ENCODE measurements at regions not wholly inside any gene's neighbourhood (a gene's known extent, or its start where the extent isn't known, plus 50 kb on each side); places are given as distances from the start of the nearest gene placed in this dataset.

- Histone ChIP-seq H3K4me1 (no peaks in the 10 kb centered on the region), H3K4me3 (no peak overlapping the region), H3K27me3 (no peaks in the 10 kb centered on the region), H3K9me3 (no peaks in the 10 kb centered on the region), H3K36me3 (no peaks in the 10 kb centered on the region), H3K27ac (no peak overlapping the region)
- no peak for TF ChIP-seq POLR2AphosphoS5 (IDR thresholded peaks at IDR 0.05)
- TF ChIP-seq, protein P1, sequence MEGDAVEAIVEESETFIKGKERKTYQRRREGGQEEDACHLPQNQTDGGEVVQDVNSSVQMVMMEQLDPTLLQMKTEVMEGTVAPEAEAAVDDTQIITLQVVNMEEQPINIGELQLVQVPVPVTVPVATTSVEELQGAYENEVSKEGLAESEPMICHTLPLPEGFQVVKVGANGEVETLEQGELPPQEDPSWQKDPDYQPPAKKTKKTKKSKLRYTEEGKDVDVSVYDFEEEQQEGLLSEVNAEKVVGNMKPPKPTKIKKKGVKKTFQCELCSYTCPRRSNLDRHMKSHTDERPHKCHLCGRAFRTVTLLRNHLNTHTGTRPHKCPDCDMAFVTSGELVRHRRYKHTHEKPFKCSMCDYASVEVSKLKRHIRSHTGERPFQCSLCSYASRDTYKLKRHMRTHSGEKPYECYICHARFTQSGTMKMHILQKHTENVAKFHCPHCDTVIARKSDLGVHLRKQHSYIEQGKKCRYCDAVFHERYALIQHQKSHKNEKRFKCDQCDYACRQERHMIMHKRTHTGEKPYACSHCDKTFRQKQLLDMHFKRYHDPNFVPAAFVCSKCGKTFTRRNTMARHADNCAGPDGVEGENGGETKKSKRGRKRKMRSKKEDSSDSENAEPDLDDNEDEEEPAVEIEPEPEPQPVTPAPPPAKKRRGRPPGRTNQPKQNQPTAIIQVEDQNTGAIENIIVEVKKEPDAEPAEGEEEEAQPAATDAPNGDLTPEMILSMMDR (IDR thresholded peaks at IDR 0.05) = no peak
- no peak for TF ChIP-seq POLR2A (IDR thresholded peaks at IDR 0.05)
- intact Hi-C loops (cut with DNase I; ENCODE audit: low total_unique reads) = loop anchor here (2.0 kb wide), 1 partner anchor 33 kb away; no protein-coding TSS in a partner anchor
- no peak for DNase-seq (ENCODE audit: low spot score in 2 of 2)
Observed at GRCh38 chr11:19651653-19652052, 61.0 kb upstream of the NAV2 start.

DNA sequence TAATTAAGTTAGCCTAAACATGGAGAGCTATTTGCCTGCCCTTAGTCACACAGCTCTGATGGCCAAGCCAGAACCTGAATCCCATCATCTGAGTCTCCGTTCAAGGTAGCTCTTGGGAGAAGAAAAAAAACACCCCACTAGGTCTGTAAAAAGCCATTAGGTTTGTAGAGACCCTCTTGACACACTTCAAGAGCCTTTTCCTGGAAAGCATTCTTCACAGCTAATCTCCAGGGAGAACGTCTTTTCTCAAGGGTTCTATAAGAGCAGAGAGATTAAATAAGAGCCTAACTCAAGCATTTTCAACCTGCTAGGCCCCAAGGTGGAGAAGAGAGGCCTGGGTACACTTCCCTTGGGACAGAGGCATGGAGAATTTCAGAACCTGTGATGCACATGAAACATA lies 61.6 kb upstream of the NAV2 start:
- DNase-seq (ENCODE audit: low spot score in 2 of 2) = no peak
- H3K4me1 ChIP-seq = no peaks in the 10 kb centered on the region
- H3K36me3 ChIP-seq = no peaks in the 10 kb centered on the region
- H3K27ac ChIP-seq = no peak overlapping the region
- H3K27me3 ChIP-seq = no peaks in the 10 kb centered on the region
- H3K9me3 ChIP-seq = no peaks in the 10 kb centered on the region
- intact Hi-C loops (cut with DNase I; ENCODE audit: low total_unique reads) = loop anchor here (2.0 kb wide), 1 partner anchor 32 kb away; no protein-coding TSS in a partner anchor
- no peak for TF ChIP-seq POLR2AphosphoS5 (IDR thresholded peaks at IDR 0.05)
- no peak overlapping the region for H3K4me3 ChIP-seq

GRCh38 chr11:19650467-19650866 lies 62.2 kb upstream of the NAV2 start:
- Histone ChIP-seq H3K4me3 (no peak overlapping the region), H3K27ac (no peak overlapping the region), H3K36me3 (no peaks in the 10 kb centered on the region), H3K27me3 (no peaks in the 10 kb centered on the region), H3K4me1 (no peaks in the 10 kb centered on the region), H3K9me3 (no peaks in the 10 kb centered on the region)
- no peak for DNase-seq (ENCODE audit: low spot score in 2 of 2)
- no peak for TF ChIP-seq POLR2AphosphoS5 (IDR thresholded peaks at IDR 0.05)
- intact Hi-C loops (cut with DNase I; ENCODE audit: low total_unique reads) = loop anchor here (2.0 kb wide), 1 partner anchor 32 kb away; no protein-coding TSS in a partner anchor

DNA sequence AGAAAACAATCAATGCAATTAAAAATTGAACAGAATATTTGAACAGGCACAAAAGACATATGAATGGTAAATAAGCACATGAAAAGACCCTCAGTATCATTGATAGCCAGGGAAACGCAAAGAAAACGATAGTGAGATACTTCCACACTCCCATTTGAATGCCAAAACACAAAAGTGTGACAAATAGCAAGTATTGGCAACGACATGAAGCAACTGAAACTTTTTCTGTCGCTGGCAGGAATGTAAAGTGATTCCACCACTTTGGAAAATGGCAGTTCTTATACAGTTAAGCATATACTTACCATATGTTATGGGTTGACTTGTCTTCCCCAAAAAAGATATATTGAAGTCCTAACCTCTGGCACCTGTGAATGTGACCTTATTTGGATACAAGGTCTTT lies 62.9 kb upstream of the NAV2 start:
- Histone ChIP-seq H3K4me1 (no peaks in the 10 kb centered on the region), H3K27me3 (no peaks in the 10 kb centered on the region), H3K9me3 (no peaks in the 10 kb centered on the region), H3K4me3 (no peak overlapping the region), H3K27ac (no peak overlapping the region), H3K36me3 (no peaks in the 10 kb centered on the region)
- TF ChIP-seq POLR2A (IDR thresholded peaks at IDR 0.05) (no peak), POLR2AphosphoS5 (IDR thresholded peaks at IDR 0.05) (no peak)
- TF ChIP-seq, protein P1 (IDR thresholded peaks at IDR 0.05) = no peak
- intact Hi-C loops (cut with DNase I; ENCODE audit: low total_unique reads) = loop anchor here (2.0 kb wide), 1 partner anchor 31 kb away; no protein-coding TSS in a partner anchor
- DNase-seq (ENCODE audit: low spot score in 2 of 2) = no peak

GRCh38 chr11:19648321-19648720 lies 64.3 kb upstream of the NAV2 start:
- TF ChIP-seq, protein P1 (IDR thresholded peaks at IDR 0.05) = no peak
- TF ChIP-seq POLR2AphosphoS5 (IDR thresholded peaks at IDR 0.05) (no peak), POLR2A (IDR thresholded peaks at IDR 0.05) (no peak)
- H3K27ac ChIP-seq = no peak overlapping the region
- no peak overlapping the region for H3K4me3 ChIP-seq
- no peaks in the 10 kb centered on the region for H3K27me3 ChIP-seq
- no peak for DNase-seq (ENCODE audit: low spot score in 2 of 2)
- intact Hi-C loops (cut with DNase I; ENCODE audit: low total_unique reads) = no loop called here
- H3K4me1 ChIP-seq = no peaks in the 10 kb centered on the region
- H3K9me3 ChIP-seq = no peaks in the 10 kb centered on the region
- H3K36me3 ChIP-seq = no peaks in the 10 kb centered on the region

DNA sequence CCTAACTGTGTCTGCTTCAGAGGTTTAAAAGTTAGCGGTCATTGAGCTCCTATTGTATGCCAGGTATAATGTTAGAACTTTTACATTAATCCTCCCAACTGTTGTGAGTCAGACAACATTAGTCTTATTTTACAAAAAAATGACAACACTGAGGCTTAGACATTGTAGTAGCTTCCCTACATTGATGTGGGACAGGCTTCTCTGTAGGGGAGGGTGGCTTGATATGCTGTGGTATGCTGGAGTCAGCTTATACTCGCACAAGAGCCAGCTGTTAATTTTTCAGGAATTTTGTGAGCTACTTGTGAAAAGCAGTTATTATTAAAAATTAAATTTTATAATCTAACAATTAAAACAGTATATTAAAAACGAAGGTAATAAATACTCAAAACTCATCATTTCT lies 64.8 kb upstream of the NAV2 start:
- H3K4me3 ChIP-seq = no peak overlapping the region
- intact Hi-C loops (cut with DNase I; ENCODE audit: low total_unique reads) = no loop called here
- TF ChIP-seq POLR2AphosphoS5 (IDR thresholded peaks at IDR 0.05) = no peak
- TF ChIP-seq, protein P1 (IDR thresholded peaks at IDR 0.05) = no peak
- no peak for TF ChIP-seq POLR2A (IDR thresholded peaks at IDR 0.05)
- H3K36me3 ChIP-seq = no peaks in the 10 kb centered on the region
- H3K27me3 ChIP-seq = no peaks in the 10 kb centered on the region
- no peaks in the 10 kb centered on the region for H3K4me1 ChIP-seq
- H3K27ac ChIP-seq = no peak overlapping the region
- DNase-seq (ENCODE audit: low spot score in 2 of 2) = no peak
- H3K9me3 ChIP-seq = no peaks in the 10 kb centered on the region

Measured in breast epithelium (tissue), 4 donors.